HG03342 (cell line): ENCODE measurements at regions not wholly inside any gene's neighbourhood (a gene's known extent, or its start where the extent isn't known, plus 50 kb on each side); places are given as distances from the start of the nearest gene placed in this dataset.
"Not testable (repeated sequence)": the region's sequence is repeated elsewhere in the genome, so short reads cannot be mapped to it uniquely, and the experiment has no call there.

Source experiments
- ATAC-seq: cut with Tn5 transposase; IDR thresholded peaks from one replicate; pipeline ENCODE4 v1.9.1; 2021; ENCODE audit warnings: mild to moderate bottlenecking, moderate library complexity; ENCODE audit not compliant: unreplicated experiment

DNA sequence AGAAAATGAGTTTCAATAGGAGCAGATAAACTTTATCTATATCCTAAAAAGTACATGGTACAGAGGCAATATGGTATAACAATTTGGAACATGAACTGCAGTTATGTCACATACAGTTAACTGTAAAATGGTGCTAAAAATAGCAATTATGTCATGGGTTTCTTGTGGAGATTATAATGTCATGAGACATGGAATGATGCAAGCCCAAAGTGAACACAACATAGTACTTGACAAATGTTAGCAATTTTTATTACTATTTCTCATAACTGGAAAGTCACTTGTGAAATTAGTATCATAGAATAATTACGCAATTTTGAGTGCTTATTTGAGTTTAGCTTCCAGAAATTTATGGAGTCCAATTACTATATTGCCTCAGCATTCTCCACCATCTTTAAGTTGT is 1263.4 kb downstream of the DSC3 start:
- ATAC-seq = no peak

GRCh38 chr18:29753379-29753778 is 1289.2 kb downstream of the DSC3 start:
- no peak for ATAC-seq

DNA sequence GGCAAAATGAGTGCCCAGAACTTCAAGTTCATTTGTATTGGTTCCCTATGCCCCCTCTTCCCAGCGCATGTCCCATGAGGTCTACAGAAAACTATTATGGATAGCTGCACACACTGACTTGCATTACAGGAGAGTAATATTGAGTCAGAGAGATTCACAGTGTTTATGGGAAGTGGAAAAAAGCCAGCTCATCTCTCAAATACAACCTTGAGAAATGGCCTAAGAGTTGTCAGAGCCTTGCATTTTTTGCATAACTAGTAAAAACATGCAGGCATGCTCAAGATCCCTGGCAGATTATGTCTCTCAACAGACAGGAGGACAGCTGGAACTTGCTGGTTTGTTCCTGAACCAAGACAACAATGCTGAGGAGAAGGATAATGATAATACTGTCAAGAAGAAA is 1292.8 kb downstream of the DSC3 start:
- ATAC-seq = no peak

- ATAC-seq = no peak
These were observed 1301.1 kb downstream of the DSC3 start for GRCh38 chr18:29741461-29741860.

- no peak for ATAC-seq
These were observed 1304.9 kb downstream of the DSC3 start for GRCh38 chr18:29737620-29738019.

DNA sequence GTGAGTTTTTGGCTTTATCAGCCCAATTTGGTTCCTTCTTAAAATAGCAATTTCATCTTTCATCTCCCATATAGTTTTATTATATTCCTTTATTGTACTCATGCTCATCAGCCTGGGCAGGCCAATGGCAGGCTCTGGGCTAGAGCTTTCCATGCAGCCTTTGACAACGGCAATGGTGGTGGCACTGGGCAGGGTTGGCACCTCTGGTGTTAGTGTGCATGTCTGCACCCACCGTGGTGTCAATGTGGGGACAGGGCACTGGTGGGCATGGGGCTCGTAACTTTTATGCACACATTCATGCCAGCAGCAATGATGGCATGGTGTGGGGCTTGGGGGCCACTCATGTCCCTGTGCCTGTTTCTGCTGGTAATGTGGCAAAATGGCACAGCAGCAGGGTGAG is 1305.4 kb downstream of the DSC3 start:
- no peak for ATAC-seq

DNA sequence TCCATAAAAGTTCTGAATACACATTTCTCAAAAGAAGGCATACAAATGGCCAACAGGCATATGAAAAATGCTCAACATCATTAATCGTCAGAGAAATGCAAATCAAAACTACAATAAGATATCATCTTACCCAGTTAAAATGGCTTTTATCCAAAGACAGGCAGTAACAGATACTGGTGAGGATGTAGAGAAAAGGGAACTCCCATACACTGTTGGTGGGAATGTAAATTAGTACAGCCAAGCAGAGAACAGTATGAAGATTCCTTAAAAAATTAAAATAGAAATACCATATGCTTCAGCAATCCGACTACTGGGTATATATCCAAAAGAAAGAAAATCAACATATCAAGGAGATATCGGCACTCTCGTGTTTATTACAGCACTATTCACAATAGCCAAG is 1312.5 kb downstream of the DSC3 start:
- no peak for ATAC-seq

DNA sequence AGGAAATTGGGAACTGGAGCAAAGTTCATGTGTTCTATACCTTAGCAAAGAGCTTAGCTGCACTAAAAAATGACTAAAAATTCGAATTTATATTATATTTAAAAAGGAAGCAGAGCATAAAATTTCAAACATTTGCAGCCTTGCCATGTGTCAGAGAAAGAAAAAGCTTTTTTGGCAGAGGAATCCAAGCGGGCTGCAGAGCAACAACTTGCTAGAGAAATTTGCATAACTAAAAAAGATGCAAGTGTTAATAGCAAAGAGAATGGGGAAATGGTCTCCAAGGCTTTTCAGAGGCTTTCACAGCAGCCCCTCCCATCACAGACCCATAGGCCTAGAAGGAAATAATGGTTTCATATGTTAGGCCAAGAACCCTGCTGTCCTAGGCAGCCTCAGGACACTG is 1315.9 kb downstream of the DSC3 start:
- no peak for ATAC-seq

DNA sequence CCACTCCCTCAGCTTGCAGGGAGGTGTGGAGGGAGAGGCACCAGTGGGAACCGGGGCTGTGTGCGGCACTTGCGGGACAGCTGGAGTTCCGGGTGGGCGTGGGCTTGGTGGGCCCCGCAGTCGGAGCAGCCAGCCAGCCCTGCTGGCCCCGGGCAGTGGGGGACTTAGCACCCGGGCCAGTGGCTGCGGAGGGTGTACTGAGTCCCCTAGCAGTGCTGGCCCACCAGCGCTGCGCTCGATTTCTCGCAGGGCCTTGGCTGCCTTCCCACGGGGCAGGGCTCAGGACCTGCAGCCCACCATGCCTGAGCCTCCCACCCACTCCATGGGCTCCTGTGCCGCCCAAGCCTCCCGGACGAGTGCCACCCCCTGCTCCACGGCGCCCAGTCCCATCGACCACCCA is 1319.1 kb downstream of the DSC3 start:
- ATAC-seq = not testable (repeated sequence)

GRCh38 chr18:29715960-29716359 is 1326.6 kb downstream of the DSC3 start:
- ATAC-seq = not testable (repeated sequence)

- no peak for ATAC-seq
These were observed 1329.8 kb downstream of the DSC3 start for GRCh38 chr18:29712785-29713184.

DNA sequence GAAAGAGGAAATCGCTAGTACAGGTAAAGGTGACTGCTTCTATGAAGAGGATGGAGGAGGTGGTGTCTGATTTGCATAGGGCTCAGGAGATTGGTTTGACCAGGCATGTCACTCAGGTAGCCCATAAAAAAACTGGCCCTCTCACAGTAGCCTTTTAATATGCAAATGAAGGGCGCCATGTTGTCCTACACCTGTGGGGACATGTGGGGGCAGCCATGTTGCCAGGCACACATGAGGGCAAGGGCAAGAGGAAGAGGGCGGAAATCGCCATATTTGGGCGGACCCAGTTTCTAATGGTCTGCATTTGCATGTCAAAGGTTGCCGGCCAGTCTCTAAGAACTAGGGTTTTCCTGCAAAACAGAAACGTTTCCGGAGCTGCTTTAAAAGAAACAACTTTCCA is 1330.6 kb downstream of the DSC3 start:
- ATAC-seq = no peak

DNA sequence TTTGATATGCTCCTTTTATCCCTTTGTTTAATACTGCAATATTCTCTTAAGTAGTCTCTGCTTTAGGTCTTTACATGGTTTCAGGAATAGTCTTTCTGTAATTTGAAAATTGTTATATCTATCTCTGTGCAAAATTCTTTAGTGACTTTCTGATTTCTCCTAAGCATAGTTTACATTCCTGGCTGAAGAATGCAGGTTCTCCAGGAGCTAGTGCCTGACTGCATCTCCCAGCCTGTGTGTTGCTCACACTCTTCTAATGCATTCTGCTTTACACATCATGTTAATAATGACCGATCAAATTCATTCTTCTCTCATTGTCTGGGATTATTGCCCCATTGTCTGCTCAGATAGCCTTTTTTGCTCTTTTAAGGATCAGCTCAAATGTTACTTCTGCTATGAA is 1349.2 kb downstream of the DSC3 start:
- no peak for ATAC-seq

- no peak for ATAC-seq
These were observed 1361.0 kb downstream of the DSC3 start for GRCh38 chr18:29681578-29681977.

DNA sequence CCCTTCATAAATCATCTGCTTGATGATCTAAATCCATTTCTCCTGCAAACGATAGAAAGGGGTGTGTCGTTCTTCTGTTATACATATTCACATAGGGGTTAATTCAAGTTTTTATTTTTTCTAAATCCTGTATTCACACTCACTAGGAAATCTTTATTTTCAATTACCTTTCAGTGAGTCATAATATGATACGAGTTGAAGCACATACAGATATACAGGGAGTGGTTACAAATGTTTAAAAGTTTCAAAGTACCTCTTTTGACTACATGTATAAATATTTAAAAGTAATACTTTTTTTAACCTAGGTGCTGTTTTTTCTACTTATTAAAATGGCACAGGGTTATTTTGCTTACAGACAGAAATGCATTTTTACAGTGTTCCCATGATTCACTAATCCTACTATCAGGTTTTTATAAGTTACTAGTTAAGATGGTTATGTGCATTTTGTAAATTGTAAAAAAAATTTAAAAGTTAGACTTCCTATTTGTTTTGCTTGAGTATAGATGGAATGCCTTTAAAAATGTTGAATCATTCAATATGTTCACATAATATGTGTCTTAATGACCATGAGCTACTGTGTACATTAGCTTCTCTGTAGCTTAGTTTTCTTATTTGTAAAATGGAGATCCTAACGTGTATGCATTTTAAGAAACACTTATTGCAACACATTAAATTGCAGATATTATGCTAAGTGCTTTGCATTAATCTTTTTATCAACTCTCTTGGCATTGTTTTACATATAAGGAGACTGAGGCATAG is 1378.1 kb downstream of the DSC3 start:
- no peak for ATAC-seq

GRCh38 chr18:29661924-29662323 is 1380.6 kb downstream of the DSC3 start:
- ATAC-seq = no peak

- no peak for ATAC-seq
These were observed 1381.8 kb downstream of the DSC3 start for GRCh38 chr18:29660777-29661176.

- no peak for ATAC-seq
These were observed 1388.8 kb downstream of the DSC3 start for GRCh38 chr18:29653671-29654215.

- ATAC-seq = no peak
These were observed 1389.7 kb downstream of the DSC3 start for GRCh38 chr18:29652797-29653196.

- ATAC-seq = no peak
These were observed 1391.3 kb downstream of the DSC3 start for GRCh38 chr18:29651122-29651680.

DNA sequence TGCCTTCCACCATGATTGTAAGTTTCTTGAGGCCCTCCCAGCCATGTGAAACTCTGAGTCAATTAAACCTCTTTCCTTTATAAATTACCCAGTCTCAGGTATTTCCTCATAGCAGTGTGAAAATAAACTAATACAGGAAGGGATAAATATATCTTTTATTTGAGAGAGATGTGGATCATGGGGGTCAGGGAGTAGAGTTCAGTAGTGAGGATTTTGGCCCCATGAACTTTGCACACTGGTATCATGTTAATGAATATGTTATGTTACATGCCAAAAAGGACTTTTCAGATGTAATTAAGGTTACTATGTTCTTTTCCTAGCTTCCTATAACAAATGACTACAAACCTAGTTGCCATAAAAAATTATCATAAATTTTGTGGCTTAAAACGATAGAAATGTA is 1393.7 kb downstream of the DSC3 start:
- ATAC-seq = no peak

DNA sequence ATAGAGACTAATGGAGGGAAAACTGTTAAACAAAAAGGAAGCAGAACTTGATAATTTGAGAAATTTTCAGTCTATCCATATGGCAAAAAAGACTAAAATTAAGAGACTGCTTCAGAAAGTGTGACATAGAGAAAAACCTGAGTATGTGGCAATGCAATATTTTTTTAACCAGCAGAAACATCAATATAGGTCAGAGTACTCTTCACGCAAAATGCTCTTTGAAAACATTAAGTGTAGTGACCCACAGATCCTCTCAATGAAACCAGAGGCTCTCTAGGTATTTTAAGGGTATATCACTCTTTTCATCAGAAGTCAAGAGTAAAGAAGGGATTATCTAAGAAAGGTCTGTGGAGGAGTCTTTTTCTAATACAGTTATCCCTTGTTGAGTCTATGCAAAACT is 1394.8 kb downstream of the DSC3 start:
- no peak for ATAC-seq

- ATAC-seq = no peak
These were observed 1398.3 kb downstream of the DSC3 start for GRCh38 chr18:29644276-29644675.
